ENCODE measurements at regions not wholly inside any gene's neighbourhood (a gene's known extent, or its start where the extent isn't known, plus 50 kb on each side); places are given as distances from the start of the nearest gene placed in this dataset.
"Not testable (repeated sequence)": the region's sequence is repeated elsewhere in the genome, so short reads cannot be mapped to it uniquely, and the experiment has no call there.

DNA sequence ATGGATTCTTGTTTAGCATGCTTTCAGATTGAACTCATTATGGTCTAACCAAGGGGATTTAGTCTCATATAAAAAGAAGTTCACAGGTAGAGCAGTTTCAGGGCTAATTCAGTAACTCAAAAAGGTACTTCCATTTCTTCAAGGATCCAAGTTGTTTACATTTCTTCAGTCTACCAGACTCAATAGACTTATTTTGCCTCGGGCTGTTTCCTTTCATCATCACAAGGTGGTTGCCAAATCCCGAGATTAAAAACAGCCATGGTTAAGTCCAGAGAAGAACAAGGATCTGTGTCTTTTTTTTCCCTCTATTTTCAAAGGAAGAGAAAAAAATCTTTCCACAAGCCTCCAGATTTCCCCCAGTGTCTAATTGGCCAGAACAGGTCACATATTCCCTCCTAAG lies 69.8 kb upstream of the SNX9 start:
- Histone ChIP-seq H3K9ac (ENCODE audit: low read length) (no peak overlapping the region), H3K4me1 (ENCODE audit: control insufficient read depth in 2 of 2, insufficient read depth in 2 of 2, low read length in 2 of 2) (peaks cover 13 to 15% of the 10 kb centered on the region in 2 donors), H3K9me3 (ENCODE audit: control extremely low read depth in 1 of 3, control insufficient read depth in 2 of 3, insufficient read depth in 1 of 3, low read length in 2 of 3) (peaks cover 2 to 4% (median 3%) of the 10 kb centered on the region in 3 donors), H2AFZ (ENCODE audit: insufficient read depth, low read depth, low read length, poor library complexity, severe bottlenecking) (no peak overlapping the region), H3K4me3 (ENCODE audit: control extremely low read depth in 1 of 5, extremely low read depth in 1 of 5, insufficient read depth in 1 of 5, low read depth in 2 of 5, low read length in 4 of 5) (no peak overlapping the region), H3K27me3 (replicated peaks in 1 of 4; ENCODE audit: control extremely low read depth in 1 of 4, control insufficient read depth in 3 of 4, insufficient read depth in 4 of 4, low read length in 3 of 4) (peaks cover 0 to 5% (median 1%) of the 10 kb centered on the region in 4 experiments), H3K36me3 (replicated peaks in 1 of 2; ENCODE audit: control extremely low read depth in 1 of 2, control insufficient read depth in 1 of 2, extremely low read depth in 1 of 2, insufficient read depth in 2 of 2, low read length in 1 of 2) (no peaks in the 10 kb centered on the region), H4K20me1 (ENCODE audit: control insufficient read depth, insufficient read depth, low read length, poor library complexity, severe bottlenecking) (no peaks in the 10 kb centered on the region), H3K4me2 (replicated peaks; ENCODE audit: low read depth, low read length, poor library complexity, severe bottlenecking) (no peak overlapping the region), H3K79me2 (ENCODE audit: control insufficient read depth, insufficient read depth, low read length) (peaks cover 4% of the 10 kb centered on the region), H3K27ac (ENCODE audit: low read length in 2 of 2) (no peak overlapping the region)
- intact Hi-C loops (cut with micrococcal nuclease) = no loop called here
- CTCF ChIA-PET = interaction anchor here (14.7 kb wide), 1 partner anchor 123 kb away, joined by 340 read pairs; no protein-coding TSS in a partner anchor
- Mint-ChIP-seq H3K27ac (no peak overlapping the region), H3K4me3 (no peak overlapping the region), H3K27me3 (peaks cover 15% of the 10 kb centered on the region), H3K4me1 (peaks cover 48% of the 10 kb centered on the region), H3K9me3 (ENCODE audit: insufficient read depth) (no peaks in the 10 kb centered on the region)
- WGBS (ENCODE audit: insufficient coverage) = no CpG with 5 or more reads among the region's 2 CpGs
- POLR2A ChIA-PET = no interaction called here
- no peak for DNase-seq
- no peak for ATAC-seq (ENCODE audit: low read depth)
- TF ChIP-seq, protein P1, sequence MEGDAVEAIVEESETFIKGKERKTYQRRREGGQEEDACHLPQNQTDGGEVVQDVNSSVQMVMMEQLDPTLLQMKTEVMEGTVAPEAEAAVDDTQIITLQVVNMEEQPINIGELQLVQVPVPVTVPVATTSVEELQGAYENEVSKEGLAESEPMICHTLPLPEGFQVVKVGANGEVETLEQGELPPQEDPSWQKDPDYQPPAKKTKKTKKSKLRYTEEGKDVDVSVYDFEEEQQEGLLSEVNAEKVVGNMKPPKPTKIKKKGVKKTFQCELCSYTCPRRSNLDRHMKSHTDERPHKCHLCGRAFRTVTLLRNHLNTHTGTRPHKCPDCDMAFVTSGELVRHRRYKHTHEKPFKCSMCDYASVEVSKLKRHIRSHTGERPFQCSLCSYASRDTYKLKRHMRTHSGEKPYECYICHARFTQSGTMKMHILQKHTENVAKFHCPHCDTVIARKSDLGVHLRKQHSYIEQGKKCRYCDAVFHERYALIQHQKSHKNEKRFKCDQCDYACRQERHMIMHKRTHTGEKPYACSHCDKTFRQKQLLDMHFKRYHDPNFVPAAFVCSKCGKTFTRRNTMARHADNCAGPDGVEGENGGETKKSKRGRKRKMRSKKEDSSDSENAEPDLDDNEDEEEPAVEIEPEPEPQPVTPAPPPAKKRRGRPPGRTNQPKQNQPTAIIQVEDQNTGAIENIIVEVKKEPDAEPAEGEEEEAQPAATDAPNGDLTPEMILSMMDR (IDR thresholded peaks at IDR 0.05) = no peak
- TF ChIP-seq EZH2 (IDR thresholded peaks at IDR 0.05; ENCODE audit: borderline replicate concordance, insufficient read depth, low read depth, low read length, poor library complexity, severe bottlenecking) = no peak

DNA sequence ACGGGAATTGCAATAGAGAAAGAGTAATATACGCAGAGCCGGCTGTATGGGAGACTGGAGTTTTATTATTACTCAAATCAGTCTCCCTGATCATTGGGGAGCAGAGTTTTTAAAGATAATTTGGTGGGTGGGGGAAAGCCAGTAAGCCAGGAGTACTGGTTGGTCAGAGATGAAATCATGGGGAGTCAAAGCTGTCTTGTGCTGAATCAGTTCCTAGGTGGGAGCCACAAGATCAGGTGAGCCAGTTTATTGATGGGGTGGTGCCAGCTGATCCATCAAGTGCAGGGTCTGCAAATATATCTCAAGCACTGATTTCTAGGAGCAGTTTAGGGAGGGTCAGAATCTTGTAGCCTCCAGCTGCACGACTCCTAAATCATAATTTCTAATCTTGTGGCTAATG lies 69.2 kb upstream of the SNX9 start:
- H3K4me2 ChIP-seq (replicated peaks; ENCODE audit: low read depth, low read length, poor library complexity, severe bottlenecking); intact Hi-C loops (cut with micrococcal nuclease); H3K9ac ChIP-seq (ENCODE audit: low read length); H3K9me3 ChIP-seq (ENCODE audit: control extremely low read depth in 1 of 3, control insufficient read depth in 2 of 3, insufficient read depth in 1 of 3, low read length in 2 of 3); H2AFZ ChIP-seq (ENCODE audit: insufficient read depth, low read depth, low read length, poor library complexity, severe bottlenecking); H4K20me1 ChIP-seq (ENCODE audit: control insufficient read depth, insufficient read depth, low read length, poor library complexity, severe bottlenecking); H3K9me3 Mint-ChIP-seq (ENCODE audit: insufficient read depth); H3K27ac Mint-ChIP-seq; H3K27me3 ChIP-seq (replicated peaks in 1 of 4; ENCODE audit: control extremely low read depth in 1 of 4, control insufficient read depth in 3 of 4, insufficient read depth in 4 of 4, low read length in 3 of 4); ATAC-seq (ENCODE audit: low read depth); H3K27ac ChIP-seq (ENCODE audit: low read length in 2 of 2); H3K79me2 ChIP-seq (ENCODE audit: control insufficient read depth, insufficient read depth, low read length); POLR2A ChIA-PET; DNase-seq; H3K36me3 ChIP-seq (replicated peaks in 1 of 2; ENCODE audit: control extremely low read depth in 1 of 2, control insufficient read depth in 1 of 2, extremely low read depth in 1 of 2, insufficient read depth in 2 of 2, low read length in 1 of 2); H3K4me3 ChIP-seq (ENCODE audit: control extremely low read depth in 1 of 5, extremely low read depth in 1 of 5, insufficient read depth in 1 of 5, low read depth in 2 of 5, low read length in 4 of 5); H3K4me3 Mint-ChIP-seq: not testable (repeated sequence)
- CTCF ChIA-PET = interaction anchor here (0.7 to 14.7 kb wide), 3 partner anchors 15 to 140 kb away, joined by 3 to 340 read pairs (median 50); no protein-coding TSS in a partner anchor
- Mint-ChIP-seq H3K27me3 (peaks cover 15% of the 10 kb centered on the region), H3K4me1 (peaks cover 52% of the 10 kb centered on the region)
- peaks cover 13 to 18% of the 10 kb centered on the region in 2 donors for H3K4me1 ChIP-seq (ENCODE audit: control insufficient read depth in 2 of 2, insufficient read depth in 2 of 2, low read length in 2 of 2)
- 66% methylated on average over 3 of the region's 4 CpGs for WGBS (ENCODE audit: insufficient coverage)

Data from B cell (primary cell).